H1 (cell line): ENCODE measurements at regions not wholly inside any gene's neighbourhood (a gene's known extent, or its start where the extent isn't known, plus 50 kb on each side); places are given as distances from the start of the nearest gene placed in this dataset.

Experiments used
- ATF2 ChIP-seq: IDR thresholded peaks from 2 replicates; pipeline ENCODE4 v1.6.1; 2012; ENCODE audit warnings: low read length, inconsistent platforms
- CTCF ChIP-seq, 3 experiments: IDR thresholded peaks; 1 replicate in 2 of 3; 2 replicates in 1 of 3; pipeline versions ENCODE4 v1.5.1 to v1.6.1; 2011; ENCODE audit warnings: low read length in 3 of 3, mild to moderate bottlenecking in 3 of 3, inconsistent platforms in 2 of 3, low read depth in 1 of 3, moderate library complexity in 1 of 3; ENCODE audit not compliant: insufficient read depth in 1 of 3; ENCODE audit errors: control extremely low read depth in 1 of 3
- EZH2 ChIP-seq: fragments of 200-600 bp; sonication (generic); IDR thresholded peaks from 2 replicates; pipeline ENCODE4 v1.7.1; 2012; ENCODE audit warnings: low read depth, mild to moderate bottlenecking, moderate library complexity, low read length, inconsistent platforms; ENCODE audit not compliant: severe bottlenecking
- GTF2F1 ChIP-seq: IDR thresholded peaks from 2 replicates; pipeline ENCODE4 v1.6.1; 2012; ENCODE audit warnings: low read depth, low read length, improper control_type of control experiment, borderline replicate concordance
- JUND ChIP-seq: IDR thresholded peaks from 2 replicates; pipeline ENCODE4 v1.6.1; 2011; ENCODE audit warnings: mild to moderate bottlenecking, improper control_type of control experiment, low read length
- KDM5A ChIP-seq: fragments of 200-600 bp; IDR thresholded peaks from 2 replicates; pipeline ENCODE4 v1.7.1; 2012; ENCODE audit warnings: mild to moderate bottlenecking, low read length, inconsistent platforms, mixed read lengths
- MAX ChIP-seq: IDR thresholded peaks from 2 replicates; pipeline ENCODE4 v1.6.1; 2012; ENCODE audit warnings: inconsistent platforms
- NANOG ChIP-seq: IDR thresholded peaks from 2 replicates; pipeline ENCODE4 v1.6.1; 2011; ENCODE audit warnings: low read length, low read depth, mild to moderate bottlenecking, inconsistent platforms; ENCODE audit not compliant: insufficient read depth, poor library complexity, severe bottlenecking
- POLR2AphosphoS5 ChIP-seq: IDR thresholded peaks from 2 replicates; pipeline ENCODE4 v1.6.1; 2011; ENCODE audit warnings: low read depth, low read length
- RAD21 ChIP-seq, 2 experiments: IDR thresholded peaks in 1 of 2; conservative IDR thresholded peaks in 1 of 2; 2 replicates each; pipeline ENCODE4 v1.6.1; 2011; ENCODE audit warnings: low read depth in 2 of 2, low read length in 2 of 2, improper control_type of control experiment in 1 of 2, inconsistent platforms in 1 of 2, mild to moderate bottlenecking in 1 of 2, moderate library complexity in 1 of 2
- SIRT6 ChIP-seq: IDR thresholded peaks from one replicate; pipeline ENCODE4 v1.7.1; 2012; ENCODE audit warnings: low read length, inconsistent platforms
- TAF7 ChIP-seq: optimal IDR thresholded peaks from 2 replicates; pipeline ENCODE3; 2011; ENCODE audit warnings: low read depth, mild to moderate bottlenecking, inconsistent platforms, low read length, moderate library complexity, borderline replicate concordance

- TF ChIP-seq ATF2 (no peak), POLR2AphosphoS5 (no peak), NANOG (no peak), JUND (no peak), CTCF (IDR thresholded peaks at IDR 0.05; ENCODE audit: control extremely low read depth in 1 of 3, insufficient read depth in 1 of 3, low read depth in 1 of 3, low read length in 3 of 3) (no peak), GTF2F1 (no peak), MAX (no peak), RAD21 (IDR thresholded peaks at IDR 0.05 in 1 of 2, conservative IDR thresholded peaks at IDR 0.05 in 1 of 2; ENCODE audit: low read depth in 2 of 2, low read length in 2 of 2) (no peak), KDM5A (no peak), EZH2 (no peak), TAF7 (no peak), SIRT6 (no peak)
These were observed 78.6 kb upstream of the THBS2 start for GRCh38 chr6:169332250-169332649.
